SU-DHL-6 (cell line): ENCODE measurements at regions not wholly inside any gene's neighbourhood (a gene's known extent, or its start where the extent isn't known, plus 50 kb on each side); places are given as distances from the start of the nearest gene placed in this dataset.

Experiments
- H2AFZ ChIP-seq: fragments of 200-600 bp; sonication (generic); 2 replicates; pipeline ENCODE4 v1.6.1; 2014; ENCODE audit warnings: low read depth, mild to moderate bottlenecking, moderate library complexity, mixed read lengths, antibody characterized with exemption, low read length; ENCODE audit not compliant: severe bottlenecking
- H3F3A ChIP-seq: fragments of 200-600 bp; shearing (Covaris generic); 2 replicates; pipeline ENCODE4 v1.6.0; 2016; ENCODE audit warnings: antibody characterized with exemption, mild to moderate bottlenecking; ENCODE audit not compliant: insufficient read depth
- H3K27ac ChIP-seq: fragments of 200-600 bp; sonication (generic); 2 replicates; pipeline ENCODE4 v1.5.1; 2016; ENCODE audit warnings: low read depth, mild to moderate bottlenecking, low read length, moderate library complexity, mixed read lengths
- H3K27me3 ChIP-seq: fragments of 200-600 bp; sonication (generic), shearing (Covaris generic); 2 replicates; pipeline ENCODE4 v1.6.0; 2014; ENCODE audit warnings: mild to moderate bottlenecking, low read length
- H3K36me3 ChIP-seq: fragments of 200-600 bp; sonication (generic); 2 replicates; pipeline ENCODE4 v1.6.1; 2014; ENCODE audit warnings: mild to moderate bottlenecking, low read length, mixed read lengths
- H3K4me2 ChIP-seq: fragments of 300-600, 200-600 bp; shearing (Covaris generic), sonication (generic); 2 replicates; pipeline ENCODE4 v1.6.0; 2014; ENCODE audit warnings: low read length, low read depth, mild to moderate bottlenecking; ENCODE audit not compliant: poor library complexity, severe bottlenecking
- H3K4me3 ChIP-seq: fragments of 200-600 bp; sonication (generic); 2 replicates; pipeline ENCODE4 v1.5.1; 2014; ENCODE audit warnings: antibody characterized with exemption, low read length, mild to moderate bottlenecking, mixed read lengths; ENCODE audit not compliant: insufficient read depth, poor library complexity, severe bottlenecking
- H3K79me2 ChIP-seq: fragments of 200-600 bp; sonication (generic); 2 replicates; pipeline ENCODE4 v1.6.1; 2014; ENCODE audit warnings: mild to moderate bottlenecking, low read length, moderate library complexity; ENCODE audit not compliant: insufficient read depth
- H3K9ac ChIP-seq: fragments of 200-600 bp; sonication (generic); 2 replicates; pipeline ENCODE4 v1.7.0; 2014; ENCODE audit warnings: mild to moderate bottlenecking, low read length
- H3K9me2 ChIP-seq: fragments of 200-600 bp; sonication (generic); replicated peaks from 2 replicates; pipeline ENCODE4 v1.6.1; 2014; ENCODE audit warnings: low read length; ENCODE audit not compliant: insufficient read depth
- H3K9me3 ChIP-seq: fragments of 200-600 bp; sonication (generic); 2 replicates; pipeline ENCODE4 v1.6.1; 2014; ENCODE audit warnings: low read length, mixed read lengths; ENCODE audit not compliant: insufficient read depth
- H4K20me1 ChIP-seq: fragments of 200-600 bp; sonication (generic); 2 replicates; pipeline ENCODE4 v1.6.1; 2014; ENCODE audit warnings: low read depth, mild to moderate bottlenecking, antibody characterized with exemption, low read length, moderate library complexity, mixed read lengths
- CTCF ChIP-seq: fragments of 200-600 bp; sonication (generic); IDR thresholded peaks from one replicate; pipeline ENCODE4 v1.5.1; 2017; ENCODE audit warnings: antibody characterized with exemption, mild to moderate bottlenecking, low read length, moderate library complexity; ENCODE audit not compliant: insufficient read depth, poor library complexity, severe bottlenecking
- EZH2phosphoT487 ChIP-seq: fragments of 200-600 bp; sonication (generic), shearing (Covaris generic); conservative IDR thresholded peaks from 2 replicates; pipeline ENCODE4 v1.6.1; 2018; ENCODE audit warnings: mild to moderate bottlenecking, antibody characterized with exemption, low read length, moderate library complexity, mixed read lengths

GRCh38 chr21:15274701-15275485 lies 210.1 kb upstream of the NRIP1 start:
- TF ChIP-seq EZH2phosphoT487 (no peak), CTCF (no peak)
- no peak overlapping the region for H3K9ac ChIP-seq
- no peaks in the 10 kb centered on the region for H3K9me2 ChIP-seq

GRCh38 chr21:15275615-15276235 lies 210.9 kb upstream of the NRIP1 start:
- Histone ChIP-seq H3K36me3 (no peaks in the 10 kb centered on the region), H3K27me3 (no peaks in the 10 kb centered on the region), H4K20me1 (no peaks in the 10 kb centered on the region), H3K9me3 (no peaks in the 10 kb centered on the region), H3K9me2 (no peaks in the 10 kb centered on the region), H3K27ac (no peak overlapping the region), H3K4me2 (no peak overlapping the region), H2AFZ (no peak overlapping the region), H3F3A (no peaks in the 10 kb centered on the region), H3K79me2 (no peaks in the 10 kb centered on the region), H3K9ac (no peak overlapping the region), H3K4me3 (no peak overlapping the region)
- TF ChIP-seq CTCF (no peak), EZH2phosphoT487 (no peak)

More at GRCh38 chr21:15274701-15275485, 210.1 kb upstream of the NRIP1 start:
- no peaks in the 10 kb centered on the region for H3K79me2 ChIP-seq
- no peaks in the 10 kb centered on the region for H3K36me3 ChIP-seq
- no peaks in the 10 kb centered on the region for H4K20me1 ChIP-seq
- H3K9me3 ChIP-seq, result no peaks in the 10 kb centered on the region
- H3F3A ChIP-seq, result no peaks in the 10 kb centered on the region
- H3K4me2 ChIP-seq, result no peak overlapping the region
- H3K27me3 ChIP-seq, result no peaks in the 10 kb centered on the region
- H3K27ac ChIP-seq, result no peak overlapping the region
- H2AFZ ChIP-seq, result no peak overlapping the region
- H3K4me3 ChIP-seq, result no peak overlapping the region

GRCh38 chr21:15276243-15276642 lies 211.4 kb upstream of the NRIP1 start:
- no peaks in the 10 kb centered on the region for H3K9me2 ChIP-seq
- no peaks in the 10 kb centered on the region for H3K9me3 ChIP-seq
- H3K9ac ChIP-seq, result no peak overlapping the region
- H3K4me3 ChIP-seq, result no peak overlapping the region
- no peak overlapping the region for H2AFZ ChIP-seq
- H3K79me2 ChIP-seq, result no peaks in the 10 kb centered on the region
- H3F3A ChIP-seq, result no peaks in the 10 kb centered on the region
- H3K27me3 ChIP-seq, result no peaks in the 10 kb centered on the region
- no peak overlapping the region for H3K27ac ChIP-seq
- H4K20me1 ChIP-seq, result no peaks in the 10 kb centered on the region
- no peak for TF ChIP-seq EZH2phosphoT487
- no peak for TF ChIP-seq CTCF
- no peaks in the 10 kb centered on the region for H3K36me3 ChIP-seq
- H3K4me2 ChIP-seq, result no peak overlapping the region
